Esophagus squamous epithelium (tissue), 4 donors: ENCODE measurements at regions not wholly inside any gene's neighbourhood (a gene's known extent, or its start where the extent isn't known, plus 50 kb on each side); places are given as distances from the start of the nearest gene placed in this dataset.

Source experiments
- POLR2A ChIP-seq, 4 donors: fragments of 450-650 bp; IDR thresholded peaks; one replicate each; pipeline ENCODE4 v1.6.1; 2017; ENCODE audit warnings: antibody characterized with exemption in 4 of 4, mild to moderate bottlenecking in 4 of 4, moderate library complexity in 3 of 4
- TF ChIP-seq, protein P1 (sequence below), 6 experiments: fragments of 450-650 bp in 4 of 6; fragments of 200-600 bp in 2 of 6; sonication (generic) in 2 of 6; IDR thresholded peaks; one replicate each; pipeline ENCODE4 v1.5.1; 2016 to 2019; ENCODE audit warnings: antibody characterized with exemption in 6 of 6, mild to moderate bottlenecking in 4 of 6, moderate library complexity in 4 of 6

DNA sequence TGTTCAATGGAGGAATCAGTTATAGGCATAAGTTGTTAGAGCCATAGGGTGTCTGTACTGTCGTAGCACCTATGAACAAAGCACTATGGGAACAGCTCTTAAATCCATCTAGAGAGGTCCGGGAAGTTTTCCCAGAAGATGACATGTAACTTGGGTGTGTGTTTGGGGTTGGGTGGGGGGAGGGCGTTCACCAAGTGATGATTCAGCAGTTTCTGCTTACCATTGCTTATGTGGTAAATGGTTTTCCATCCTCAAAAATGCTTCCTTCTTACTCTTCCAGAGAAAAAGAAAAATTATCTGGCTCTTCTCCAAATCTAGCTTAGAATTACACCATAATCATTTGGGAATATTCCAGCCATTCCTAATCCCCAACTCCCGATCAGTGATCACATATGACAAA lies 361.1 kb upstream of the ZNF521 start:
- TF ChIP-seq, protein P1, sequence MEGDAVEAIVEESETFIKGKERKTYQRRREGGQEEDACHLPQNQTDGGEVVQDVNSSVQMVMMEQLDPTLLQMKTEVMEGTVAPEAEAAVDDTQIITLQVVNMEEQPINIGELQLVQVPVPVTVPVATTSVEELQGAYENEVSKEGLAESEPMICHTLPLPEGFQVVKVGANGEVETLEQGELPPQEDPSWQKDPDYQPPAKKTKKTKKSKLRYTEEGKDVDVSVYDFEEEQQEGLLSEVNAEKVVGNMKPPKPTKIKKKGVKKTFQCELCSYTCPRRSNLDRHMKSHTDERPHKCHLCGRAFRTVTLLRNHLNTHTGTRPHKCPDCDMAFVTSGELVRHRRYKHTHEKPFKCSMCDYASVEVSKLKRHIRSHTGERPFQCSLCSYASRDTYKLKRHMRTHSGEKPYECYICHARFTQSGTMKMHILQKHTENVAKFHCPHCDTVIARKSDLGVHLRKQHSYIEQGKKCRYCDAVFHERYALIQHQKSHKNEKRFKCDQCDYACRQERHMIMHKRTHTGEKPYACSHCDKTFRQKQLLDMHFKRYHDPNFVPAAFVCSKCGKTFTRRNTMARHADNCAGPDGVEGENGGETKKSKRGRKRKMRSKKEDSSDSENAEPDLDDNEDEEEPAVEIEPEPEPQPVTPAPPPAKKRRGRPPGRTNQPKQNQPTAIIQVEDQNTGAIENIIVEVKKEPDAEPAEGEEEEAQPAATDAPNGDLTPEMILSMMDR (IDR thresholded peaks at IDR 0.05), result no peak
- TF ChIP-seq POLR2A (IDR thresholded peaks at IDR 0.05), result no peak
